H9 (cell line): ENCODE measurements at regions not wholly inside any gene's neighbourhood (a gene's known extent, or its start where the extent isn't known, plus 50 kb on each side); places are given as distances from the start of the nearest gene placed in this dataset.

Source experiments
- DNase-seq: peaks from one replicate; pipeline ENCODE4 v3.0.0-alpha.2; 2017
- H2AFZ ChIP-seq: one replicate; pipeline ENCODE4 v1.6.1; 2013; ENCODE audit warnings: mild to moderate bottlenecking, low read length, control low read depth, moderate library complexity
- H2AK5ac ChIP-seq: 2 replicates; pipeline ENCODE4 v1.6.1; 2013; ENCODE audit warnings: low read length, control low read depth, mixed read lengths; ENCODE audit not compliant: insufficient read length
- H2BK120ac ChIP-seq: one replicate; pipeline ENCODE4 v1.6.1; 2013; ENCODE audit warnings: low read depth, mild to moderate bottlenecking, low read length, control low read depth, inconsistent platforms; ENCODE audit not compliant: poor library complexity, severe bottlenecking
- H2BK12ac ChIP-seq: 2 replicates; pipeline ENCODE4 v1.6.1; 2013; ENCODE audit warnings: low read length, control low read depth, mixed read lengths, low read depth; ENCODE audit not compliant: insufficient read length
- H2BK15ac ChIP-seq: 2 replicates; pipeline ENCODE4 v1.6.1; 2013; ENCODE audit warnings: low read depth, low read length, control low read depth
- H2BK20ac ChIP-seq: one replicate; pipeline ENCODE4 v1.6.1; 2013; ENCODE audit warnings: low read depth, mild to moderate bottlenecking, low read length, control low read depth, inconsistent platforms; ENCODE audit not compliant: poor library complexity, severe bottlenecking
- H2BK5ac ChIP-seq: 2 replicates; pipeline ENCODE4 v1.6.1; 2013; ENCODE audit warnings: low read length, control low read depth, mixed read lengths; ENCODE audit not compliant: insufficient read length
- H3K14ac ChIP-seq: 2 replicates; pipeline ENCODE4 v1.6.1; 2013; ENCODE audit warnings: low read length, control low read depth; ENCODE audit not compliant: insufficient read depth
- H3K18ac ChIP-seq: 2 replicates; pipeline ENCODE4 v1.6.1; 2013; ENCODE audit warnings: low read depth, mild to moderate bottlenecking, mixed read lengths, low read length, control low read depth; ENCODE audit not compliant: insufficient read length
- H3K23ac ChIP-seq: 2 replicates; pipeline ENCODE4 v1.6.1; 2013; ENCODE audit warnings: low read length, control low read depth, mixed read lengths, low read depth; ENCODE audit not compliant: insufficient read length
- H3K23me2 ChIP-seq: 2 replicates; pipeline ENCODE4 v1.6.1; 2013; ENCODE audit warnings: low read depth, mild to moderate bottlenecking, mixed read lengths, low read length, control low read depth; ENCODE audit not compliant: insufficient read length, poor library complexity, severe bottlenecking
- H3K27ac ChIP-seq: 2 replicates; pipeline ENCODE4 v1.5.1; 2013; ENCODE audit warnings: low read length, control low read depth, mixed read lengths, low read depth; ENCODE audit not compliant: insufficient read length
- H3K27me3 ChIP-seq: 2 replicates; pipeline ENCODE4 v1.6.1; 2013; ENCODE audit warnings: low read length, control low read depth, inconsistent platforms; ENCODE audit not compliant: insufficient read depth
- H3K4ac ChIP-seq: 2 replicates; pipeline ENCODE4 v1.6.1; 2013; ENCODE audit warnings: low read depth, mild to moderate bottlenecking, control low read depth, inconsistent platforms, low read length, moderate library complexity
- H3K4me1 ChIP-seq: 2 replicates; pipeline ENCODE4 v1.6.1; 2013; ENCODE audit warnings: low read length, control low read depth, inconsistent platforms; ENCODE audit not compliant: insufficient read depth
- H3K4me2 ChIP-seq: 2 replicates; pipeline ENCODE4 v1.6.1; 2013; ENCODE audit warnings: low read length, control low read depth, mixed read lengths; ENCODE audit not compliant: insufficient read length, insufficient read depth
- H3K56ac ChIP-seq: 2 replicates; pipeline ENCODE4 v1.6.1; 2013; ENCODE audit warnings: low read depth, mild to moderate bottlenecking, mixed read lengths, low read length, control low read depth; ENCODE audit not compliant: insufficient read length
- H3K79me1 ChIP-seq: 2 replicates; pipeline ENCODE4 v1.6.1; 2013; ENCODE audit warnings: low read depth, mild to moderate bottlenecking, moderate library complexity, low read length, control low read depth, inconsistent platforms; ENCODE audit not compliant: insufficient read depth, poor library complexity, severe bottlenecking
- H3K79me2 ChIP-seq: 2 replicates; pipeline ENCODE4 v1.6.1; 2013; ENCODE audit warnings: low read length, control low read depth, inconsistent platforms; ENCODE audit not compliant: insufficient read depth
- H3K9ac ChIP-seq: 2 replicates; pipeline ENCODE4 v1.6.1; 2013; ENCODE audit warnings: low read length, control low read depth, mixed read lengths; ENCODE audit not compliant: insufficient read length; ENCODE audit errors: extremely low read depth
- H3K9me3 ChIP-seq: one replicate; pipeline ENCODE4 v1.6.1; 2013; ENCODE audit warnings: low read depth, low read length, inconsistent platforms; ENCODE audit not compliant: control insufficient read depth
- H3T11ph ChIP-seq: one replicate; pipeline ENCODE4 v1.6.1; 2013; ENCODE audit warnings: mild to moderate bottlenecking, low read length, control low read depth, inconsistent platforms
- H4K20me1 ChIP-seq: one replicate; pipeline ENCODE4 v1.6.1; 2013; ENCODE audit not compliant: control insufficient read depth, insufficient read length, insufficient read depth
- H4K5ac ChIP-seq: 2 replicates; pipeline ENCODE4 v1.6.1; 2013; ENCODE audit warnings: low read depth, mild to moderate bottlenecking, mixed read lengths, low read length, control low read depth; ENCODE audit not compliant: insufficient read length
- H4K8ac ChIP-seq: replicated peaks from 2 replicates; pipeline ENCODE4 v1.6.1; 2013; ENCODE audit warnings: low read length, control low read depth, mixed read lengths, low read depth; ENCODE audit not compliant: insufficient read length
- H4K91ac ChIP-seq: 2 replicates; pipeline ENCODE4 v1.6.1; 2013; ENCODE audit warnings: low read depth, mild to moderate bottlenecking, moderate library complexity, mixed read lengths, low read length, control low read depth; ENCODE audit not compliant: insufficient read length
- H3K27ac Mint-ChIP-seq, 3 experiments: 2 replicates in 2 of 3; 3 replicates in 1 of 3; pipeline ENCODE4 v1.8.0; 2020 to 2021; ENCODE audit warnings: mixed read lengths in 3 of 3, mild to moderate bottlenecking in 1 of 3, moderate library complexity in 1 of 3
- H3K27me3 Mint-ChIP-seq: 2 replicates; pipeline ENCODE4 v1.8.0; 2021; ENCODE audit warnings: low read depth, mild to moderate bottlenecking, moderate library complexity, mixed read lengths
- H3K36me3 Mint-ChIP-seq, 3 experiments: 2 replicates in 2 of 3; 3 replicates in 1 of 3; pipeline ENCODE4 v1.8.0; 2020 to 2021; ENCODE audit warnings: low read depth in 3 of 3, mixed read lengths in 3 of 3; ENCODE audit not compliant: insufficient read depth in 1 of 3
- H3K4me1 Mint-ChIP-seq, 2 experiments: 2 replicates each; pipeline ENCODE4 v1.8.0; 2020; ENCODE audit warnings: mixed read lengths in 2 of 2
- H3K4me3 Mint-ChIP-seq, 2 experiments: 2 replicates in 1 of 2; 3 replicates in 1 of 2; pipeline ENCODE4 v1.8.0; 2020 to 2021; ENCODE audit warnings: mild to moderate bottlenecking in 2 of 2, mixed read lengths in 2 of 2, moderate library complexity in 1 of 2
- H3K9me3 Mint-ChIP-seq, 2 experiments: 2 replicates in 1 of 2; 3 replicates in 1 of 2; pipeline ENCODE4 v1.8.0; 2020; ENCODE audit warnings: mild to moderate bottlenecking in 2 of 2, mixed read lengths in 2 of 2, moderate library complexity in 1 of 2
- WGBS: extraction: QIAGEN DNeasy Blood & Tissue Kit; methylation state at CpG from one replicate; pipeline ENCODE4 v1.1.7; 2013; ENCODE audit warnings: missing lambda C conversion rate, low lambda C conversion rate, mixed read lengths; ENCODE audit not compliant: insufficient read length; ENCODE audit errors: extremely low coverage; 5-methylcytosine and 5-hydroxymethylcytosine counted together
- TF ChIP-seq, protein P1 (sequence below): fragments of 200-600 bp; sonication (generic); conservative IDR thresholded peaks from 3 replicates; pipeline ENCODE4 v1.8.0; 2021; ENCODE audit warnings: antibody characterized with exemption, mild to moderate bottlenecking

DNA sequence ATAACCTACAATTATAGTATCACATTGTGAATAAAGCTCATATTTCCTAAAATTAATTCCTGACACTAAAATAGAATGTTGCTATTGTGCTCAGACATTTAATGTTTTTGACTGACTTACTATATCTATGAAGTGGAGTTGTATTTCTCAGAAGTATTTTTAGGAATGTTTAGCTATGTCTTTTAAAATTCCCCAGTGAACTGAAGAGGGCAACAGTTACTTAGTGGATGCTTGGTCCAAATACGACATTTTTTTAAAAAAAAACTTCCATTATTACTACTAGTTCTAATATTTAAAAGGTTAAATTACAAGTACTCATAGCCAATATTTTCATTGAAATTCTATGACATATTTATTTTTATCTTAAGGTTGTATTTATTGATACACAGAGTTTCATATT, 460.2 kb downstream of the COL12A1 start:
- Histone ChIP-seq H2BK120ac (no peak overlapping the region), H2AK5ac (no peak overlapping the region), H3K9ac (no peak overlapping the region), H3K27ac (no peak overlapping the region), H4K91ac (no peak overlapping the region), H4K5ac (no peak overlapping the region), H3K79me1 (no peaks in the 10 kb centered on the region), H3K27me3 (no peaks in the 10 kb centered on the region), H2BK12ac (no peak overlapping the region), H2BK15ac (no peak overlapping the region), H2BK5ac (no peak overlapping the region), H3K4ac (no peak overlapping the region), H4K20me1 (no peaks in the 10 kb centered on the region), H3K23me2 (no peaks in the 10 kb centered on the region), H2BK20ac (no peak overlapping the region), H2AFZ (no peak overlapping the region), H3K4me2 (no peak overlapping the region), H4K8ac (no peak overlapping the region), H3K9me3 (no peaks in the 10 kb centered on the region), H3K14ac (no peak overlapping the region), H3K18ac (no peak overlapping the region), H3K79me2 (no peaks in the 10 kb centered on the region), H3K23ac (no peak overlapping the region), H3K4me1 (no peaks in the 10 kb centered on the region), H3T11ph (no peak overlapping the region), H3K56ac (no peak overlapping the region)
- no peak overlapping the region for H3K4me3 Mint-ChIP-seq
- no peak for DNase-seq
- no peaks in the 10 kb centered on the region for H3K9me3 Mint-ChIP-seq
- H3K4me1 Mint-ChIP-seq: peaks cover 12 to 16% of the 10 kb centered on the region in 2 experiments
- no peaks in the 10 kb centered on the region for H3K36me3 Mint-ChIP-seq
- WGBS: no CpG with 5 or more reads among the region's 1 CpG
- no peak overlapping the region for H3K27ac Mint-ChIP-seq
- no peaks in the 10 kb centered on the region for H3K27me3 Mint-ChIP-seq
- TF ChIP-seq, protein P1, sequence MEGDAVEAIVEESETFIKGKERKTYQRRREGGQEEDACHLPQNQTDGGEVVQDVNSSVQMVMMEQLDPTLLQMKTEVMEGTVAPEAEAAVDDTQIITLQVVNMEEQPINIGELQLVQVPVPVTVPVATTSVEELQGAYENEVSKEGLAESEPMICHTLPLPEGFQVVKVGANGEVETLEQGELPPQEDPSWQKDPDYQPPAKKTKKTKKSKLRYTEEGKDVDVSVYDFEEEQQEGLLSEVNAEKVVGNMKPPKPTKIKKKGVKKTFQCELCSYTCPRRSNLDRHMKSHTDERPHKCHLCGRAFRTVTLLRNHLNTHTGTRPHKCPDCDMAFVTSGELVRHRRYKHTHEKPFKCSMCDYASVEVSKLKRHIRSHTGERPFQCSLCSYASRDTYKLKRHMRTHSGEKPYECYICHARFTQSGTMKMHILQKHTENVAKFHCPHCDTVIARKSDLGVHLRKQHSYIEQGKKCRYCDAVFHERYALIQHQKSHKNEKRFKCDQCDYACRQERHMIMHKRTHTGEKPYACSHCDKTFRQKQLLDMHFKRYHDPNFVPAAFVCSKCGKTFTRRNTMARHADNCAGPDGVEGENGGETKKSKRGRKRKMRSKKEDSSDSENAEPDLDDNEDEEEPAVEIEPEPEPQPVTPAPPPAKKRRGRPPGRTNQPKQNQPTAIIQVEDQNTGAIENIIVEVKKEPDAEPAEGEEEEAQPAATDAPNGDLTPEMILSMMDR: no peak
